GM21529 (cell line): ENCODE measurements at regions not wholly inside any gene's neighbourhood (a gene's known extent, or its start where the extent isn't known, plus 50 kb on each side); places are given as distances from the start of the nearest gene placed in this dataset.

Experiments
- ATAC-seq: cut with Tn5 transposase; IDR thresholded peaks from one replicate; pipeline ENCODE4 v1.9.1; 2021; ENCODE audit not compliant: unreplicated experiment

DNA sequence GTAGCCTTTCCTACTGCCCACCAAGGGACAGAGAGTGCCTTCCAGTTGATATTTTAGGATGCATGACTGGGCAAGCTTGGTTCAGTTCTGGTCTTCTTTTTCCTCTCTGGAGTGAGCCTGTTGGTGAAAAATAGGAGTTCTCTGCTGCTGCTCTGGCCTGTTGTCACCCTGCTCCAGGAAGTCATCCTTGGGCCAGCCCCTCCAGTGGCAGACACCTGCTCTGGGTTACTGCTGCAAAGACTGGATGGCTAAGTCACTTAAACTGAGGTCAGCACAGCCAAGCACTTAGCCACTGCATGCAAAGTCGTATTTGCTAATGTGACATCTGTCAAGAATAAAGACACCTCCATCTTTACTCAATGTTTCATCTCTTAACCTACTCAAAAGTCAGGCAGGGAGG lies 219.6 kb upstream of the ID2 start:
- ATAC-seq, result no peak

DNA sequence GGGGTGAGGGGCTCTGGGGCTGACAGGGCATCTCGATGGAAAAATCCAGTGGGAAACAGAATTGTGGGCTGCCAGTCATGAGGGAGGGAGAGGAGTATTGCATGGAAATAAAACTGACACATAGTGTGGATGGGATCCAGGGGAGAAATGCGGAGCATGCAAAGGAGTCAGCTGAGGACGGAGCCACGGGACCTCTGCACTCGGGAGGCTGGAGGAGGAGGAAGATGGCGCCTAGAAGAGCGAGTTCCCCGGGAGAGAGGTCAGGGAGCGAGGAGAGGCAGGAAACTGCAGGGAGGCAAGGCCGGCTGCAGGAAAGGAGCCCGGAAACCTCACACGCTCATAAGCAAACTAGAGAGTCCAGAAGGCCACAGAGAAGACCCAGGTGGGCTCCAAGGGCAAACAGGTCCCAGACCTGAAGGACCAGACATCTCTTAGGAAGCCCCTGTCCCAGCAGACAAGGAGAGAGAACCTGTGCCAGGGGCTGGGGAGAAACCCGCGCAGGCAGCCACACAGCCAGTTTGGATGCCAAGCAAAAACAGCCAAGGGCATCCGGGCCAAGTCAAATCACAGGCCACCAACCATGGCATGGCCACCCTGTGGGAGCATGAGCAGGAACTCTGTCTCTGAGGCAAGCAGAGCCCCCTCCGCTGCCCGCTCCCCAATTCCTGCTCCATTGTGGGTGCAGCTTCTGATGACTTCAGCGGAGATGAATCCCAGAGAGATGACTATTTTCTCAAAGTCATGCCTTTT lies 218.8 kb upstream of the ID2 start:
- ATAC-seq, result no peak

DNA sequence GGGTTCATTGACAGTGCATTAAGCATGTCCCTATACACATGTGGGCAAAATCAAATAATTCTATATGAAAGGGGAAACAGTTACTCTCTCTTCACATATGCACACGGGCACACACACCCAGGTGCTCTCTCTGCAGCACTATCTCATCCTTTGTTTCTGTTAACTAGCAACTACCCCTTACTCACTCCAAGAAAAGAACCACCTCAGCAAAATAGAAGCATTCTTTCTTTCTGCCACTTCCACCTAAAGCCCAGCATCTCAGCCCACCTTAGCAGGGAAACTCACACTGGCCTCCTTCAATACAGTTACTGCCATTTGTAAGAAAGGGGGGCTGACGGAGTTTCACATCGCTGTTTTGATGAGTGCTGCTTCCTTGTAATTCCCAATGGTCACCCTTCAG lies 216.3 kb upstream of the ID2 start:
- ATAC-seq, result no peak

DNA sequence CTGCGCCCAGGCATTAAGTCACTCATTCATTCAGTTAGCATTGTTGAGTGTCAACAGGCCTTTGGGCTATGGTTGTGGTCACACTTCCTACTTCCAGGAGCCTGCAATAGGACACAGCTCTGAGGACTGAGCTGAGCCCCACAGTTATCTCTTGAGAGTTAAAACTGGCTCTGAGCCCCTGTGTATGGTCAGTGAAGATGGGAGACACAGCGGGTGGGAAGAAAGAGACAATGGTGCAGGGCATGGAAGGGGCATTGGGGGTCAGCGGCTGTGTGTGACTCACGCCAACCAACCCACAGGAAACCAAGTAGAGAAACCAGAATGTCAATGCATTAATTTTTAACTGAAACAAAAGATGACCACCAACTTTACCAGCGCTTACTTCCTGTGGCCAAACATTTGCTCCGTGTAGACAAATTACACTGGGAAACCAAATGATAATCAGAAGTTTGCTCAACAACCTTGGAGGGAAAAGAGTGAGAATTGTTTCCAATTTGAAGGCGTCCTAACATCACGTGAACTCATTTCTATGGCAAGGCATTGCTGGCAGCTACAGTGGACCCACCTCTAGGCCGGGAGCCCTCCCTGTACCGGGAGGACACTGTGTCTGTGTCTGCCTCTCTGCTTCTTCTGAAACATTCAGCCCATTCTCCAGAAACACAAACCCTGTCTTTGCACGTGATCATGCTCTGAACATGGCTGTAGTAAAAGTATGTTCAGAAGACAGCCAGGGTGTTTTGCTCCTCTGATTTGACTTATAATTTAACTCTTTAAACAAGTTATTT lies 212.0 kb upstream of the ID2 start:
- no peak for ATAC-seq

DNA sequence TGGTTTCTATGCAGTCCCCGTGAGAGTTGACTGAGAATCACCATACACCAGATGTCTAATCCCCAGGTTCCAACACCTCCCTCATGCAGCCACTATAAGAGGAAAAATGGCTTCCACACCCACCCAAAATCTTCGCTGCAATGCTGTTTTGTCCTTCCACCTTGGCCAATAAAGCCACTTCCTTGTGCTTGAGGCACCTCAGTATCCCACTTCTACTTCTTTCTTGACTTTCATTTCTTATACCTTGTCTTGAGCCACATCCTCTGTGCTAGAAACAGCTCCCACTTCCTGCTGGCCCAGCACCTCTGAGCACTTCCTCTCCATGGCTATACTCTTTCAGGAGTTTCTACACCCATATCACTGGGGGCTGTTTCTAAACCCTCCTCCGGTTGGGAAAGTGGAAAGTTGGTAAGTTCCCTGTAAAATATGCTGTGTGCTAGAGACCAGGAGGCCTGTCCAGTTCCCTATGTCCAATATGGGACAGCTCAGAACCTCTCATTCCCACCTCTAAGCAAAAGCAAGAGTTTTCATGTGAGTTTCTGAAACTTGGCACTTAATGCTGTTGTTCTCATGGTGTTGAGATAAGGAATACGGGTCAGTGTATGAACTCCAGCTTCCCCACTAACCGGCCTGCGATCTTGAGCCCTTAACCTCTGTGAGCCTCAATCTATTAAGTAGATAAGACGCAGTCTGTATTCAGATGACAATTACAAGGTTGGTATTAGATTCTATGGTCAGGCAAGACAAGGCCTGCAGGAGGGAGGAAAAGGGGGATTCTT lies 209.1 kb upstream of the ID2 start:
- peak; percentile 71 for ATAC-seq

DNA sequence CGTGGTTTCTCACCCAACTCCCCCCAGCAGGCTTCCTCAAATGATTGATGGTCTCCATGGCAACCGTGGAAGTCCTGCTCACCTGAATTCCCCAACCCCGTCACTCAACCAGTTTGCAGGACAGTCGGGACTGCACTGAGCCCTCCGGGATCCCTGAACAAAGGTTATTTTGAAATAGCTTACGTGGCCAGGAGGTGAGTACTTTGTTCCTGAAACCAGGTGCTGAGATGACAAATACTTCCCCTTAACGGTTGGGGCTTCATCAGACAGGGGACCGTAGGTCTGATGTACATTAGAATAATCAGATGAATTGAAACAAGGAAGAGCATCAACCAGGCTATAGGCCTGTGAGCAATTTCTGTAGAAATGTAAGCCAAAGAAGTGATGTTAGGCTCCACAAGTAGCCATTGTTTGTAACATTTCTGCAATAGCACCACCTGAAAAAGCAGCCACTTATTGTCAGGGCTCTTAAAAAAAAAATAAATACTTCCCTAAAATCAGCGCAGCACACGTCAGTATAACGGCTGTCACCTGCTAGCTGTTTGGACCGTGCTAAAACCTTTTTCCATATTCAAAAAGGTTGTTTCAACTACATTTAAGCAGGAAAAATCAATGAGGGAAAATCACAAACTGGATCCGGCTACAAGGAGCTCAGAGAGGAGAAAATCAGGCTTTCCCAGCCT lies 206.4 kb upstream of the ID2 start:
- peak; percentile 28 for ATAC-seq

DNA sequence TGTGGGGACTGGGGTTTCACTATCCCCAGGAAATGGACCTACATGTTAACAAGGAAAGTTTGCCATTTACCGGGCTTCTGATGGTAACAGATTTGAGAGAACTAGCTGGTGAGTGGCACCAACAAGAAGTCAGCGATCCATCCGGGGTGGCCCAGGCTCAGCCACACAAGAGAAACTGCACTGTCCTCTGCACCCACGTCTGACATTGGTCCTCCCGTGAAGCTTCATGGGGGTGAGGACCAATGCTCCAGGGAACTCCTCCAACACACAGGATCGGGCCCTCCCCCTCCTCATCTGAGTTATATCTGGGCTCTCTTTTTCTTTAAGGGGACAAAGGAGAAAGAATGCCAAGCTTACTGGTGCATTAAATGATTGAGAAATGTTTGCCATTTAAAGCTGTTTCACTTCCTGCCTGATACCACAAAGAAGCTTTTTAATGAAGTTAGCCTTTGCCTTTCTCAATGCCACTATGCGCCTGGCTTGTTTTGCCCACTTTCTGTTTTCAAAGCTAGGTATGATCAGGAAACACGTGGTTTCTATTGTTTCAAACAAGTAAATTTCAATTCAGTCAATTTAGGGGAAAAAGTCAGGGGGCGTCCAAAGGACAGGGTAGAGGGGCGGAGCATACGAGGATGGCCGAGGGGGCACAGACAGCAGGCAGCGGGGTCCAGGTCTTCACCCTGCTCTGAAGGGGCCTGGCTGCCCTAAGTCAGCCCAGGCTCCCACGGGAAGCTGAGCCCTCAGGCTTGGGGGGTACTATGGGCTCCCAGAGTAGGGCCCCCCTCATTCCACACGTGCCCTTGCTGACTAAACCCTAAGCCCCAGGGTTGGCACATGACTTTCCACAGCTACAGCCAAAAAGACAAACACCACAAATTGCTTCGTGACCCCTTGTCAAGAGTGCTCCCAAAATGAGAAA lies 204.0 kb upstream of the ID2 start:
- peak; percentile 60 for ATAC-seq

DNA sequence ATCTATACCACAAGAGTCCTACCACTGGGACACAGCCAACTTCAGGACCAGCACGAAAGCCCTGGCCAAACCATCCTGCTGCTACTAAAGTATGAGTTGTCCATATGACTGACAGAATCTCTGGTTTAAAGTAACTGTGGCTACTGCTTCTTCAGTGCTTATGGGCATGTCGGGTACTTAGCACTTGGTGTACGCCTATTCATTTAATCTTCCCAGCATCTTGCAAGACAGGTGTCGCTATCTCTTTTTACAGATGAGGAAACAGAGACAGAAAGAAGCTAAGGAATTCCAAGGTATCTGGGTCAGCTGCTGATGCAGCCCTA lies 203.4 kb upstream of the ID2 start:
- ATAC-seq, result no peak

DNA sequence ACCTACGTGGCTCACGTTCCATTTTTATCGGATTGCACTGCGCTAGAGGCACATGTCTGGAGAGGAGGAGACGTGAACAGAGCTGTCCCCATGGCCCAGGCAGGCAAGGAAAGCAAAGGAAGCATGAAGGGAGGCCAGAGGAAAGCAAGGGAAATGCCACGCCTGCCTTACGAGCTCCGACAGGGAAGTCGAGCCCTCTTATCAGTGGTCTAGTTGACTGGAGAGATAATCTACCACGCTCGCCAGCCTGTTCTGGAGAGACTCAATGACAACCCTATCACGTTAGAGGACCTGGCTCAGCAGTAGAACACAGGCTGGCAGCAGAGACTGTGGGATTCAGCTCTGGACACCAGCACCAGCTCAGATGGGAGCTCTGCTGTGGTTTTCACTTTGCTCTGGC lies 202.6 kb upstream of the ID2 start:
- ATAC-seq, result no peak

DNA sequence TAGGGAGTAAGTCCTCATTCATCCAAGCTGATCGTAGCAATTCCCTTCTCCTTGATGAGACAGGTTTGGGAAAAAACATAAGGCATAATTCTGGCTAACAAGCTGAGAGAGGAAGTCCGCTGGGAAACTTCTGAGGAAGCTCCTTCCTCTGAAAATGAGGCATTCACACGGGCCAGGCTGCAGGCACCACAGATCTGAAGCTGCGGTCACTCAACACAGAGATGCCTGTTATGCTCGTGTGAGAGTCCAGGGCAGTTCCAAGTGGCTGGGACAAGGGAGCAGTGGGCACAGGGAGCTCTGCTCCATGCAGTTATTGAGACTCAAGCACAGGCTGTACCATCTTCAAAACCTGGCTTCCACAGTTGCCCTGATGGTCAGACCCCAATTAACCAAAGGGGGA lies 200.9 kb upstream of the ID2 start:
- no peak for ATAC-seq

DNA sequence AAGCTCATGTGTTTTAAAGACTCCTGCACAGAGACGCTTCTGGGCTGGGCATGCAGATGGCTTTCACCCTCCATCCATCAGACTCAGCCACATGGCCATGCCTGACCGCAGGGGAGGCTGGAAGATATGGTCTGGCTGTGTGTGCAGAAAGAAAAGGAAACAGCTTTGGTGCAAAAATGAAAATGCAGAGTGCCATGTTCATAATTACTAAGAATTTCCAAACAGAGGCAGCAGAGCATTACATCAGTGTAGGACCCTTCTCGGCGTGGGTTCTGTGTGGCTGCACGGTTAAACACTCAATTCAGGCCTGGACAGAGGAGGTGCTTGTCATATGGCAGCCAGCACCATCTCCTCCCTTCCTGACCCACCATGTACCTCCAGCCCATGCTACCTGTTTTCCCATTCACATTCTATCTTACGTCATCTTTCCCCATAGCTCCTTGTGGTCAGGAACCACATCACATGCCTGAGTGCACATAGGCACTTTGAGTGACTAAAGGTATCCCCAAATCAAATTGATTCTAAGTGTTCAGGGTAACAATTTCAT lies 200.3 kb upstream of the ID2 start:
- ATAC-seq, result peak; percentile 57

DNA sequence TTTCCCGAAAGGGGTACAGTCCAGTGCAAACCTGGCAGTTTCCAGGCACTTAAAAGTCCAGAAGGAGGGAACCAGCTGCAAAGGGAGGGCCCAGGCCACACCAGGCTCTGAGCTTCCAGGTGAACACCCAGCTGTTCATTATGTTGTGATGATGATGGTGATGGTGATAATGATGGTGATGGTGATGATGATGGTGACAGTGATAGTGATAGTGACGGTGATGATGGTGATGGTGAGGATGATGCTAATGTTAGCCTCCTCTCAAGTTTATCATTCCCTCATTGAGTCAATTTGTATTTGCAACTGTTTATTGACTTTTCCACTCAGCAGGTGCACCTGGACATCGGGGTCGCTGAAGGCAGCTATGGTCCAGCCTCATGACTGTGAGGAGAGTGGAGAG lies 199.4 kb upstream of the ID2 start:
- ATAC-seq, result no peak

DNA sequence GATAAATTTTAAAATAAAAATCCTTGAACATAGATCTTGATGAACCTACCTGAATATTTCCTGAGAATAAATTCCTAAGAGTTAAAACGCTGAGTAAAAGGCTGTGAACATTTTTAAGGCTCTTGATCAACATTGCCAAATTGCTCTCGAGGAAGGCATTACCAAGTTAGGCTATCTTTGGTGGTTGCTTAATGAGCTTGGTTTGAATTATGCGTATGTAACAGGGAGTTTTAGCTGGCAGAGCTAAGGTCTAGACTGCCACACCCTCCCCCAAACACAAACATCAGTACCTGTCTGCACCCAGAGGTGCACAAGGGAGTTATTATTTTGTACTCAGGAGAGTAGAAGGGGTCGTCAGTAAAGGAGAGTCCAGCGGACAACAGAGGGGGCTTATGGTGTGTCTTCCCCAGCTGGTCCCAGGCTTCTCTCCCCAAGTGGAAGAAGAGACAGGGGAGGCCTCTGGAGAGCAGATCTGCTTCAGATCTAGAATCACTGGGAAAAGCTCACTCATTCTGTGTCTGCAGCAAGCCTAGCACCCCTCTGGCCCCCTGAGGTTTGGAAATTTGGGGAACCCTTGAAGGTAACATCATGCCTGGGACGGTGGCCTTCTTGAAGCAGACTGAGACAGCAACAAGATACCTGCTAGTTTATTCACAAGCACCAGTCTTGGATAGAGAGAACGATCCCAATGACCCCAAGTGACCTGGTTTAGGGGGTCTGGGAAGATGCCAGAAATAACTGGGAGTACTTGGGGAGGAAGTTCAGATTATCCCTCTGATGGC lies 197.2 kb upstream of the ID2 start:
- ATAC-seq, result no peak

DNA sequence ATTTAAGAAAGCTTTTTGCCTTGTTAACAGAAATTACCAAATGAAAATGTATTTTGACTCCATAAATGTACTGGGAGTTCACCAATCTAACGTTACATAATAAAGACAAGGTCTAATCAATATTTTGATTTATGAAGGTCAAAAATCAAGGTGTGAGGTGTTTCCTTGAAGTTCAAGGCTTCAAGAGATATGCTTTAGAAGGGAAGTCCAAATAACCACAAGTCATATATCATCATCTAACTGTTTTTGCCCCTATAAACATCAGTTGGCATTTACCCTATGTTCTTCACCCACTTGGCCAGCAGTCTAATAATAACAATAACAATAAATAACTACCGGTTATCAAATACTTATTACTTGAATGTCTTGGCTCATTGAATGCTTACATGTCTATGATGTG lies 196.1 kb upstream of the ID2 start:
- ATAC-seq, result no peak

DNA sequence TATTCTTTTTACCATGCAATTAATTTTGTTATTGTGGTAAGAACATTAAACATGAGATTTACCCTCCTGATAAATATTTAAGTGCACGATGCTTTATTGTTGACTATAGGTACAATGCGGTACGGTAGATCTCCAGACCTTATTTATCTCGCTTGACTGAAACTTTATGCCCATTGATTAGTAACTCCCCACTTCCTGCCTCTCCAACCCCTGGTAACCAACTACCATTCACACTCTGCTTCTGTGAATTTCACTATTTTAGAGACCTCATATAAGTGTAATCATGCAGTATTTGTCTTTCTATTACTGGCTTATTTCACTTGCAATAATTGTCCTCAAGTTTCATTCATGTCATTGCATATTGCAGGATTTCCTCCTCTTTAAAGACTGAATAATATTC lies 195.7 kb upstream of the ID2 start:
- no peak for ATAC-seq

DNA sequence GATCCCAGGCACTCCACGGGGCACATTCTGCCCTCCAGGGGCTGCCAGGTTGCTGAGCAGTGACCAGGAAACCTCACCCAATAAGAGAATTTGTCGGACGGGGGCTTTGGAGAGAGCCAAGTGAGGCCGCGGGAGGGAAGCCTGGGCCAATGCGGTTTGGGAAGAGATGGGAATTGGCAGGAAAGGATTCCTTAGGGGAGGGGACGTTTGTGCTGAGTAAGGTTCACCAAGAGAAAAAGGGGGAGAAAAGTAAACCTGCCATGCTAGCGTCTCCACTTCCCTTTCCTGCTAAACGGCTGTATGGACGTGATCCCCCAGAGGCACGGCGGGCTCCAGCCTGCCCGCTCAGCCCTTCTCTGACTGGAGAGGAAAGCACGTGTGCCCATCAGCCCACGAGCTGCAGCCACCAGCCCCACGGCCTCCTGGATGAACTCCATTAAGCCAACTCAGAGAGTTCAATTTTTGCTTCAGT lies 194.4 kb upstream of the ID2 start:
- ATAC-seq, result peak; percentile 8

DNA sequence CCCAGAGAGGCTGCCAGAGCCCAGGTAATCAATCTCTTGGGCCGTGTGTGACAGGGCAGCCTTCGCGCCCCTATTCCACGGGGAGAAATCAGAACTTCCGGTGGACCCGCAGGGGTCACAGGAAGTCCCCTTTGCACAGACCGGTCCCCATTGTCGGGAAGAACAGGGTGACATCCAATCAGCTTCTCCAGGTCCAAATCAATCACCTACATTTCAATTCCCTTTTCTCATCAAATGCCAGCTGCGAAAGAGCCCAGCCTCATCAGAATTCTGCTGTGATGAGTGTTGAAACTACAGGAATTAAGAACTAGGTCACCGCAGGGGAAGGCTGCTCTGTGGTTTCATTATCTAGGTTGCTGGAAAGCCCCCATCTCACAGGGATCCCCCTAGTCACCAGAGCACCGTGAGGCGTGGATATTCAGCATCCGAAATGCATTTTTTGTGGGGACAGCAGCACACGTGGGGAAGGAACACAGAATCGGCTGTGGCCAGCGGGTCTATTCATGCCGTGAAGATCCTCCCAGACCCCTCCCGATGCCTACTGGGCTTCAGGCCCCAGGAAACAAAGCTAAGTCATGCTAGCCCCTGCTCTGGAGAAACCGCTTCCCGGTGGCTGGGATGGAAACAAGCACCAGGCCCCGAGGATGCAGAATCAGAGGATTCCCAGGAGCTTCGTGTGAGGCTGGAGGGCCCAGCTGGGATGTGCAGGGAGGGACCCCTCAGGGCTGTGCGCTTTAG lies 193.7 kb upstream of the ID2 start:
- ATAC-seq, result peak; percentile 89

DNA sequence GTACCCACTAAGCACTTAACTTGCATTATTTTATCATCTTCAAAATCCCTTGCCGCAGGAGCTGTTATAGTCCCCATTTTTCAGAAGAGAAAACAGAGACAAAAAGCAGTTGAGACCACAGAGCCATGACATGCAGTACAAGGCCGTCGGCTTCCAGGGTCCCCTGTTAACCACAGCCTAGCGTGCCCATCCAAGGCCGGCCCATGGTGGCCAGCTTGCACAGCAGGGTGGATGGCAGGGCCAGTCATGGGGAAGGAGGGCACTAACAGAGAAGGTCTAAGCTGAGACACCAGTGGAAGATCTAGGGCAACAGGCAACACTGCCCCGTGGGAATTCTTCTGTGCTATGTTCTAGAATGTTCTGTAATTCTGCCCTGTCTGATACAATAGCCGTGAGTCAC lies 192.6 kb upstream of the ID2 start:
- ATAC-seq, result no peak

DNA sequence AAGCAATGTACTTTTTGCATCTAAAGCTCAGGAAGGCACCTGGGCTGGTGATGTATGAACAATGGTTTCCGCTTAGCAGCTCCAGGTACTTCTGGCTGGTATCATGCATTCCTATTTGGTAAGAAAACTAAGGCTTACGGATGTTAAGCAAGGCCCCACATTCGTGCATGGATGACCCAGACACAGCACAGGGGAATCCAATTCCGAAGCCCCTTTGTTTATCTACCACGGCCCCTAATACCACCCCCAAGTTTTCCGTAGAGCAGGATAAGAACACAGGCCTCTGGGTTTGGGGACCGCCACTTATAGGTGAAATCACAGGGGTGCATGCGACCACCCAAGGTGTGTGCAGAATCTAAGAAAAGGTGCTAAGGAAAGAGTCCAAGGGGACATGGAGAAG lies 192.1 kb upstream of the ID2 start:
- ATAC-seq, result no peak
